H1 (cell line): ENCODE measurements at regions not wholly inside any gene's neighbourhood (a gene's known extent, or its start where the extent isn't known, plus 50 kb on each side); places are given as distances from the start of the nearest gene placed in this dataset.

Experiments
- CTCF ChIA-PET: fragments of 300-600 bp; sonication (Branson Sonifier 250); formaldehyde crosslinking; loops from one replicate; lab custom pipeline; 2021; ENCODE audit not compliant: partially characterized antibody; lab: Charles Lee
- POLR2A ChIA-PET: fragments of 300-600 bp; sonication (Branson Sonifier 250); formaldehyde crosslinking; loops from one replicate; lab custom pipeline; 2021; ENCODE audit warnings: inconsistent platforms; ENCODE audit not compliant: partially characterized antibody; lab: Charles Lee
- DNase-seq, 2 experiments: peaks; one replicate each; pipeline versions ENCODE4 v3.0.0 to v3.0.0-alpha.2; 2010 to 2022; ENCODE audit warnings: low spot score in 2 of 2, low read depth in 1 of 2, mixed read lengths in 1 of 2
- FAIRE-seq: peaks from 2 replicates; lab custom pipeline; 2011; peaks lifted over from hg19 to GRCh38; lab: Jason Lieb, UNC
- H2AFZ ChIP-seq: 2 replicates; pipeline ENCODE4 v1.8.1; 2012; ENCODE audit warnings: low read length, inconsistent platforms
- H2AK5ac ChIP-seq: 2 replicates; pipeline ENCODE4 v1.6.1; 2013; ENCODE audit warnings: low read depth, low read length
- H2BK120ac ChIP-seq: replicated peaks from 2 replicates; pipeline ENCODE3; 2013; ENCODE audit warnings: low read depth, low read length, inconsistent platforms
- H2BK12ac ChIP-seq: 2 replicates; pipeline ENCODE4 v1.6.1; 2013; ENCODE audit warnings: low read depth, low read length
- H2BK15ac ChIP-seq: 2 replicates; pipeline ENCODE4 v1.6.1; 2013; ENCODE audit warnings: low read length
- H2BK20ac ChIP-seq: 2 replicates; pipeline ENCODE4 v1.6.1; 2013; ENCODE audit warnings: low read length
- H2BK5ac ChIP-seq: 2 replicates; pipeline ENCODE4 v1.6.1; 2013; ENCODE audit warnings: low read depth, low read length
- H3K14ac ChIP-seq: 2 replicates; pipeline ENCODE4 v1.6.1; 2013; ENCODE audit warnings: inconsistent platforms; ENCODE audit not compliant: insufficient read length
- H3K18ac ChIP-seq: 2 replicates; pipeline ENCODE4 v1.6.1; 2013; ENCODE audit warnings: low read length; ENCODE audit errors: extremely low read depth
- H3K23ac ChIP-seq: 2 replicates; pipeline ENCODE4 v1.6.1; 2013; ENCODE audit warnings: inconsistent platforms; ENCODE audit not compliant: insufficient read length
- H3K23me2 ChIP-seq: 2 replicates; pipeline ENCODE4 v1.6.1; 2013; ENCODE audit warnings: low read depth, low read length
- H3K27ac ChIP-seq: 2 replicates; pipeline ENCODE4 v1.6.1; 2011; ENCODE audit warnings: low read depth, low read length, inconsistent platforms
- H3K27me3 ChIP-seq, 4 experiments: replicated peaks in 1 of 4; 1 replicate in 1 of 4; 2 replicates in 3 of 4; pipeline versions ENCODE4 v1.6.1 to v1.8.1; 2011 to 2013; ENCODE audit warnings: low read length in 3 of 4, mild to moderate bottlenecking in 3 of 4, inconsistent platforms in 2 of 4, mixed read lengths in 2 of 4, moderate library complexity in 1 of 4; ENCODE audit not compliant: control insufficient read depth in 3 of 4, insufficient read depth in 3 of 4; ENCODE audit errors: extremely low read depth in 1 of 4
- H3K36me3 ChIP-seq, 4 experiments: 2 replicates each; pipeline versions ENCODE4 v1.6.1 to v1.8.1; 2011 to 2013; ENCODE audit warnings: mild to moderate bottlenecking in 4 of 4, low read length in 3 of 4, moderate library complexity in 2 of 4, control low read depth in 1 of 4, inconsistent platforms in 1 of 4; ENCODE audit not compliant: insufficient read depth in 4 of 4, control insufficient read depth in 2 of 4
- H3K4ac ChIP-seq: replicated peaks from 2 replicates; pipeline ENCODE3; 2013; ENCODE audit warnings: low read length, low read depth, mixed read lengths, inconsistent platforms; ENCODE audit not compliant: insufficient read length
- H3K4me1 ChIP-seq, 4 experiments: replicated peaks in 1 of 4; 1 replicate in 1 of 4; 2 replicates in 3 of 4; pipeline versions ENCODE4 v1.6.1 to v1.8.1; 2011 to 2013; ENCODE audit warnings: low read length in 3 of 4, inconsistent platforms in 2 of 4, mixed read lengths in 1 of 4; ENCODE audit not compliant: insufficient read depth in 4 of 4, control insufficient read depth in 3 of 4
- H3K4me2 ChIP-seq, 2 experiments: 2 replicates each; pipeline versions ENCODE4 v1.6.1 to v1.8.1; 2011 to 2013; ENCODE audit warnings: low read depth in 2 of 2, low read length in 2 of 2, control low read depth in 1 of 2, inconsistent platforms in 1 of 2, mild to moderate bottlenecking in 1 of 2; ENCODE audit not compliant: insufficient read depth in 1 of 2
- H3K4me3 ChIP-seq, 4 experiments: fragments of 200-600, 300-600 bp in 1 of 4; sonication (generic), shearing (Covaris generic), sonication (Bioruptor Twin) in 1 of 4; 2 replicates each; pipeline versions ENCODE4 v1.5.1 to v1.8.1; 2011 to 2016; ENCODE audit warnings: low read length in 4 of 4, low read depth in 3 of 4, control low read depth in 2 of 4, inconsistent platforms in 2 of 4, mild to moderate bottlenecking in 2 of 4, mixed read lengths in 1 of 4, moderate library complexity in 1 of 4; ENCODE audit not compliant: insufficient read depth in 2 of 4; ENCODE audit errors: extremely low read depth in 1 of 4
- H3K56ac ChIP-seq: replicated peaks from 2 replicates; pipeline ENCODE3; 2013; ENCODE audit warnings: low read depth, mild to moderate bottlenecking, mixed read lengths, low read length, inconsistent platforms; ENCODE audit not compliant: insufficient read length
- H3K79me1 ChIP-seq: 2 replicates; pipeline ENCODE4 v1.6.1; 2013; ENCODE audit warnings: low read depth, low read length, control low read depth
- H3K79me2 ChIP-seq, 2 experiments: 2 replicates each; pipeline versions ENCODE4 v1.6.1 to v1.8.1; 2012 to 2013; ENCODE audit warnings: low read length in 2 of 2, mild to moderate bottlenecking in 2 of 2, inconsistent platforms in 1 of 2; ENCODE audit not compliant: insufficient read depth in 2 of 2, control insufficient read depth in 1 of 2
- H3K9ac ChIP-seq, 4 experiments: replicated peaks in 1 of 4; 1 replicate in 1 of 4; 2 replicates in 3 of 4; pipeline versions ENCODE4 v1.6.1 to v1.8.1; 2011 to 2013; ENCODE audit warnings: low read depth in 3 of 4, low read length in 3 of 4, control low read depth in 2 of 4, mild to moderate bottlenecking in 2 of 4, moderate library complexity in 2 of 4, inconsistent platforms in 1 of 4; ENCODE audit errors: extremely low read depth in 1 of 4
- H3K9me3 ChIP-seq, 2 experiments: 2 replicates each; pipeline versions ENCODE4 v1.6.1 to v1.8.1; 2012 to 2013; ENCODE audit warnings: mild to moderate bottlenecking in 2 of 2, moderate library complexity in 2 of 2, control low read depth in 1 of 2, inconsistent platforms in 1 of 2, low read depth in 1 of 2, low read length in 1 of 2, mixed read lengths in 1 of 2; ENCODE audit not compliant: insufficient read depth in 2 of 2
- H4K20me1 ChIP-seq, 2 experiments: replicated peaks in 1 of 2; 2 replicates each; pipeline versions ENCODE3 to v1.8.1; 2011 to 2013; ENCODE audit warnings: inconsistent platforms in 2 of 2, low read length in 2 of 2, mild to moderate bottlenecking in 1 of 2; ENCODE audit not compliant: insufficient read depth in 2 of 2, control insufficient read depth in 1 of 2
- H4K5ac ChIP-seq: 2 replicates; pipeline ENCODE4 v1.6.1; 2013; ENCODE audit warnings: low read length, low read depth, mixed read lengths, inconsistent platforms; ENCODE audit not compliant: insufficient read length
- H4K8ac ChIP-seq: 2 replicates; pipeline ENCODE4 v1.8.0; 2013; ENCODE audit warnings: mild to moderate bottlenecking, moderate library complexity, low read length, inconsistent platforms; ENCODE audit not compliant: insufficient read depth; ENCODE audit errors: extremely low read depth
- H4K91ac ChIP-seq: replicated peaks from 2 replicates; pipeline ENCODE3; 2013; ENCODE audit warnings: low read length, mixed read lengths, inconsistent platforms; ENCODE audit not compliant: insufficient read length
- CHD2 ChIP-seq: IDR thresholded peaks from 2 replicates; pipeline ENCODE4 v1.6.1; 2012; ENCODE audit warnings: low read length, improper control_type of control experiment
- CTBP2 ChIP-seq: IDR thresholded peaks from 2 replicates; pipeline ENCODE4 v1.7.0; 2011; ENCODE audit warnings: borderline replicate concordance, mild to moderate bottlenecking, moderate library complexity, mixed read lengths, low read length; ENCODE audit not compliant: insufficient read depth, insufficient read length
- RAD21 ChIP-seq, 2 experiments: IDR thresholded peaks in 1 of 2; conservative IDR thresholded peaks in 1 of 2; 2 replicates each; pipeline ENCODE4 v1.6.1; 2011; ENCODE audit warnings: low read depth in 2 of 2, low read length in 2 of 2, improper control_type of control experiment in 1 of 2, inconsistent platforms in 1 of 2, mild to moderate bottlenecking in 1 of 2, moderate library complexity in 1 of 2
- RFX5 ChIP-seq: IDR thresholded peaks from 2 replicates; pipeline ENCODE4 v1.6.1; 2011; ENCODE audit warnings: low read depth, low read length, improper control_type of control experiment, borderline replicate concordance
- USF2 ChIP-seq: IDR thresholded peaks from 2 replicates; pipeline ENCODE4 v1.6.1; 2011; ENCODE audit warnings: low read length, improper control_type of control experiment
- WGBS, 2 experiments: shearing (Covaris generic) in 1 of 2; methylation state at CpG; one replicate each; pipeline versions ENCODE4 v1.1.6 to v1.1.7; 2013 to 2015; ENCODE audit warnings: low lambda C conversion rate in 2 of 2, mixed read lengths in 2 of 2, inconsistent platforms in 1 of 2, low coverage in 1 of 2, missing lambda C conversion rate in 1 of 2; ENCODE audit not compliant: insufficient replicate concordance in 2 of 2, insufficient coverage in 1 of 2, insufficient read length in 1 of 2; ENCODE audit errors: extremely low coverage in 1 of 2, missing lambda C conversion rate in 1 of 2; 5-methylcytosine and 5-hydroxymethylcytosine counted together

DNA sequence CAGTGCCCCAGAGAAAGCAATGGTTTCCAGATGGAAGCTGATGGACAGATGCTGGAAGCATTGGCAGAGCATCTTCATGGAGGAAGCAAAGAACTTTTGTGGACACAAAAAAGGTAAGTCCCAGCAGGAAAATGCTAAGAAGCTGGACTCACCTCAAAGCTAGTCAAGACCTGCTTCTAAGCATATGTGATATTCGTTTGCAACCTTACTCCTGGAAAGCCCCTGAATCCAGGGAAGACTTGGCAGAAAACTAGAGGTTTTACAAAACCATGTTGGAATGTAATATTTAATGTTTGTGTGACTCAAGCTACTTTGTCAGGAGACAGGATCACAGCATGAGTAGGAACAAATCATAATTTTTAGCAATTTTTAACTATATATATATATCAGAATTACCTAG lies 288.2 kb downstream of the BCHE start:
- POLR2A ChIA-PET, result no interaction called here

More for the DNA sequence above, 288.2 kb downstream of the BCHE start:
- Histone ChIP-seq H2AK5ac (no peak overlapping the region), H2BK120ac (no peak overlapping the region), H3K4me3 (no peak overlapping the region), H4K20me1 (no peaks in the 10 kb centered on the region), H2AFZ (no peak overlapping the region), H3K4me1 (no peaks in the 10 kb centered on the region), H3K27me3 (no peaks in the 10 kb centered on the region), H2BK20ac (no peak overlapping the region), H3K23ac (no peak overlapping the region), H4K5ac (no peak overlapping the region), H3K56ac (no peak overlapping the region), H2BK15ac (no peak overlapping the region), H3K9ac (no peak overlapping the region), H3K4ac (no peak overlapping the region), H3K4me2 (no peak overlapping the region), H4K8ac (no peak overlapping the region), H2BK5ac (no peak overlapping the region), H3K79me1 (no peaks in the 10 kb centered on the region), H3K23me2 (no peaks in the 10 kb centered on the region), H3K18ac (no peak overlapping the region), H4K91ac (no peak overlapping the region), H3K36me3 (no peaks in the 10 kb centered on the region), H3K9me3 (no peaks in the 10 kb centered on the region), H3K27ac (no peak overlapping the region), H3K14ac (no peak overlapping the region), H2BK12ac (0 out of 2 replicates have a peak overlapping the region, but pooled peaks have one; percentile 27), H3K79me2 (no peaks in the 10 kb centered on the region)
- 100% methylated on average over 1 of the region's 1 CpG; no CpG with 5 or more reads in 1 of the 2 experiments for WGBS, 2 experiments
- no peak for DNase-seq
- no peak for FAIRE-seq
- TF ChIP-seq CTBP2 (no peak), RFX5 (no peak), RAD21 (IDR thresholded peaks at IDR 0.05 in 1 of 2, conservative IDR thresholded peaks at IDR 0.05 in 1 of 2; ENCODE audit: low read depth in 2 of 2, low read length in 2 of 2) (no peak), USF2 (no peak), CHD2 (no peak)
- CTCF ChIA-PET, result interaction anchor here (1.2 kb wide), 1 partner anchor 8 kb away, joined by 4 read pairs; no protein-coding TSS in a partner anchor
